Glutamatergic neuron (in vitro differentiated cells): ENCODE measurements at regions not wholly inside any gene's neighbourhood (a gene's known extent, or its start where the extent isn't known, plus 50 kb on each side); places are given as distances from the start of the nearest gene placed in this dataset.

Experiments used
- DNase-seq: peaks from one replicate; pipeline ENCODE4 v3.0.0; 2022
- H3K27ac Mint-ChIP-seq: one replicate; pipeline ENCODE4 v1.8.0; 2020; ENCODE audit warnings: mild to moderate bottlenecking, mixed read lengths, inconsistent platforms; ENCODE audit not compliant: unreplicated experiment
- H3K27me3 Mint-ChIP-seq: one replicate; pipeline ENCODE4 v1.8.0; 2020; ENCODE audit warnings: mild to moderate bottlenecking, moderate library complexity, mixed read lengths, inconsistent platforms; ENCODE audit not compliant: unreplicated experiment
- H3K36me3 Mint-ChIP-seq: one replicate; pipeline ENCODE4 v1.8.0; 2020; ENCODE audit warnings: mild to moderate bottlenecking, mixed read lengths, inconsistent platforms; ENCODE audit not compliant: unreplicated experiment
- H3K4me1 Mint-ChIP-seq: one replicate; pipeline ENCODE4 v1.8.0; 2020; ENCODE audit warnings: mild to moderate bottlenecking, low read depth, mixed read lengths, inconsistent platforms; ENCODE audit not compliant: unreplicated experiment
- H3K4me3 Mint-ChIP-seq: one replicate; pipeline ENCODE4 v1.8.0; 2020; ENCODE audit warnings: mild to moderate bottlenecking, mixed read lengths, inconsistent platforms; ENCODE audit not compliant: unreplicated experiment
- H3K9me3 Mint-ChIP-seq: one replicate; pipeline ENCODE4 v1.8.0; 2020; ENCODE audit warnings: mild to moderate bottlenecking, moderate library complexity, mixed read lengths, inconsistent platforms; ENCODE audit not compliant: unreplicated experiment
- CTCF ChIP-seq: fragments of 200-600 bp; sonication (generic); IDR thresholded peaks from one replicate; pipeline ENCODE4 v1.5.0; 2021; ENCODE audit not compliant: partially characterized antibody, unreplicated experiment

GRCh38 chr6:167730441-167730840 lies 96.3 kb upstream of the AFDN start:
- Mint-ChIP-seq H3K4me3 (no peak overlapping the region), H3K36me3 (peaks cover 11% of the 10 kb centered on the region), H3K9me3 (peaks cover 7% of the 10 kb centered on the region), H3K27ac (no peak overlapping the region), H3K27me3 (peaks cover 10% of the 10 kb centered on the region), H3K4me1 (peaks cover 18% of the 10 kb centered on the region)
- DNase-seq = no peak
- TF ChIP-seq CTCF = no peak

GRCh38 chr6:167731216-167731615 lies 95.5 kb upstream of the AFDN start:
- DNase-seq = no peak
- no peak overlapping the region for H3K27ac Mint-ChIP-seq
- no peak for TF ChIP-seq CTCF
- H3K36me3 Mint-ChIP-seq = peaks cover 11% of the 10 kb centered on the region
- no peak overlapping the region for H3K4me3 Mint-ChIP-seq
- H3K9me3 Mint-ChIP-seq = peaks cover 7% of the 10 kb centered on the region
- peaks cover 23% of the 10 kb centered on the region for H3K4me1 Mint-ChIP-seq
- peaks cover 10% of the 10 kb centered on the region for H3K27me3 Mint-ChIP-seq

GRCh38 chr6:167731731-167732422 lies 94.8 kb upstream of the AFDN start:
- Mint-ChIP-seq H3K4me1 (peaks cover 23% of the 10 kb centered on the region), H3K27ac (no peak overlapping the region), H3K4me3 (no peak overlapping the region)

GRCh38 chr6:167733740-167734661 lies 92.7 kb upstream of the AFDN start:
- no peak for DNase-seq
- peaks cover 10% of the 10 kb centered on the region for H3K27me3 Mint-ChIP-seq
- H3K27ac Mint-ChIP-seq = no peak overlapping the region
- peaks cover 8% of the 10 kb centered on the region for H3K9me3 Mint-ChIP-seq
- TF ChIP-seq CTCF = no peak
- H3K4me1 Mint-ChIP-seq = peaks cover 15% of the 10 kb centered on the region
- no peak overlapping the region for H3K4me3 Mint-ChIP-seq
- H3K36me3 Mint-ChIP-seq = peaks cover 11% of the 10 kb centered on the region

More at GRCh38 chr6:167731731-167732422, 94.8 kb upstream of the AFDN start:
- peaks cover 8% of the 10 kb centered on the region for H3K9me3 Mint-ChIP-seq
- DNase-seq = no peak
- H3K27me3 Mint-ChIP-seq = peaks cover 10% of the 10 kb centered on the region
- peaks cover 11% of the 10 kb centered on the region for H3K36me3 Mint-ChIP-seq
- TF ChIP-seq CTCF = no peak
